Activated T-cell treated with anti-CD3 and anti-CD28 coated beads for 48 hours (primary cell): ENCODE measurements at regions not wholly inside any gene's neighbourhood (a gene's known extent, or its start where the extent isn't known, plus 50 kb on each side); places are given as distances from the start of the nearest gene placed in this dataset.

Experiments
- DNase-seq: peaks from one replicate; pipeline ENCODE4 v3.0.0-alpha.2; 2020; ENCODE audit warnings: low read depth

- no peak for DNase-seq
Observed at GRCh38 chr7:70986297-70986696, 145.6 kb upstream of the GALNT17 start.

- DNase-seq = no peak
Observed at GRCh38 chr7:70994176-70994575, 137.8 kb upstream of the GALNT17 start.

GRCh38 chr7:70997261-70997660 is 134.7 kb upstream of the GALNT17 start:
- no peak for DNase-seq

GRCh38 chr7:71005109-71005508 is 126.8 kb upstream of the GALNT17 start:
- DNase-seq = no peak

GRCh38 chr7:71009636-71010035 is 122.3 kb upstream of the GALNT17 start:
- DNase-seq = no peak

- no peak for DNase-seq
Observed at GRCh38 chr7:71015252-71015900, 116.6 kb upstream of the GALNT17 start.

GRCh38 chr7:71016401-71016800 is 115.5 kb upstream of the GALNT17 start:
- DNase-seq = no peak

GRCh38 chr7:71017602-71018001 is 114.3 kb upstream of the GALNT17 start:
- no peak for DNase-seq

- DNase-seq = no peak
Observed at GRCh38 chr7:71019706-71020105, 112.2 kb upstream of the GALNT17 start.

- DNase-seq = no peak
Observed at GRCh38 chr7:71021131-71021530, 110.8 kb upstream of the GALNT17 start.

- no peak for DNase-seq
Observed at GRCh38 chr7:71026680-71027079, 105.3 kb upstream of the GALNT17 start.

GRCh38 chr7:71034243-71034642 is 97.7 kb upstream of the GALNT17 start:
- DNase-seq = no peak

GRCh38 chr7:71042591-71042990 is 89.4 kb upstream of the GALNT17 start:
- no peak for DNase-seq

GRCh38 chr7:71050492-71050891 is 81.5 kb upstream of the GALNT17 start:
- no peak for DNase-seq

- DNase-seq = no peak
Observed at GRCh38 chr7:71055504-71055903, 76.4 kb upstream of the GALNT17 start.

GRCh38 chr7:71077743-71078476 is 54.0 kb upstream of the GALNT17 start:
- DNase-seq = no peak
